LNCaP clone FGC (cell line): ENCODE measurements at regions not wholly inside any gene's neighbourhood (a gene's known extent, or its start where the extent isn't known, plus 50 kb on each side); places are given as distances from the start of the nearest gene placed in this dataset.
"Not testable (repeated sequence)": the region's sequence is repeated elsewhere in the genome, so short reads cannot be mapped to it uniquely, and the experiment has no call there.

Experiments
- DNase-seq: peaks from one replicate; pipeline ENCODE4 v3.0.0-alpha.2; 2011; ENCODE audit warnings: low read depth
- H3K4me3 ChIP-seq: 2 replicates; pipeline ENCODE4 v1.5.1; 2011; ENCODE audit warnings: mild to moderate bottlenecking, low read depth, low read length, control low read depth
- TF ChIP-seq, protein P1 (sequence below): IDR thresholded peaks from 2 replicates; pipeline ENCODE4 v1.5.1; 2012; ENCODE audit warnings: mild to moderate bottlenecking; ENCODE audit not compliant: control insufficient read depth, insufficient read depth; ENCODE audit errors: extremely low read depth

- H3K4me3 ChIP-seq = no peak overlapping the region
- TF ChIP-seq, protein P1, sequence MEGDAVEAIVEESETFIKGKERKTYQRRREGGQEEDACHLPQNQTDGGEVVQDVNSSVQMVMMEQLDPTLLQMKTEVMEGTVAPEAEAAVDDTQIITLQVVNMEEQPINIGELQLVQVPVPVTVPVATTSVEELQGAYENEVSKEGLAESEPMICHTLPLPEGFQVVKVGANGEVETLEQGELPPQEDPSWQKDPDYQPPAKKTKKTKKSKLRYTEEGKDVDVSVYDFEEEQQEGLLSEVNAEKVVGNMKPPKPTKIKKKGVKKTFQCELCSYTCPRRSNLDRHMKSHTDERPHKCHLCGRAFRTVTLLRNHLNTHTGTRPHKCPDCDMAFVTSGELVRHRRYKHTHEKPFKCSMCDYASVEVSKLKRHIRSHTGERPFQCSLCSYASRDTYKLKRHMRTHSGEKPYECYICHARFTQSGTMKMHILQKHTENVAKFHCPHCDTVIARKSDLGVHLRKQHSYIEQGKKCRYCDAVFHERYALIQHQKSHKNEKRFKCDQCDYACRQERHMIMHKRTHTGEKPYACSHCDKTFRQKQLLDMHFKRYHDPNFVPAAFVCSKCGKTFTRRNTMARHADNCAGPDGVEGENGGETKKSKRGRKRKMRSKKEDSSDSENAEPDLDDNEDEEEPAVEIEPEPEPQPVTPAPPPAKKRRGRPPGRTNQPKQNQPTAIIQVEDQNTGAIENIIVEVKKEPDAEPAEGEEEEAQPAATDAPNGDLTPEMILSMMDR = no peak
- no peak for DNase-seq
Observed at GRCh38 chr9:7443541-7443940, 356.0 kb downstream of the DMAC1 start.

- no peak overlapping the region for H3K4me3 ChIP-seq
- DNase-seq = no peak
- TF ChIP-seq, protein P1 = no peak
Observed at GRCh38 chr9:7439355-7439995, 360.1 kb downstream of the DMAC1 start.

DNA sequence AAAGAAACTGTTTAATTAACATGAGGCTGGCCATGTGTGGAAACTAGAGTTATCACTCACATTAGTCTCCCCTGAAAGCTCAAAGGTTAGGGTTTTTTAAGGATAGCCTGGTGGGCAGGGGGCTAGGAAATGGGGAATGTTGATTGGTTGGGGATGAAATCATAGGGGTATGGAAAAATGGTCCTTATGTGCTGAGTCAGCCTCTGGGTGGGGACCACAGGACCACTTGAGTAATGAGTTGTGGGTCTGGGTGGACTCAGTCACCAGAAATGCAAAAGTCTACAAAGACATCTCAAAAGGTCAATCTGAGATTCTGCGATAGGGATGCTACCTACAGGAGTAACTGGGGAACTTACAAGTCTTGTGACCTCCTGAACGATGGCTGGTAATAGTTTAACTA lies 362.8 kb downstream of the DMAC1 start:
- H3K4me3 ChIP-seq = no peak overlapping the region
- TF ChIP-seq, protein P1 = no peak
- DNase-seq = no peak

GRCh38 chr9:7433508-7434292 lies 365.9 kb downstream of the DMAC1 start:
- TF ChIP-seq, protein P1 = no peak
- DNase-seq = no peak
- H3K4me3 ChIP-seq = no peak overlapping the region

- TF ChIP-seq, protein P1 = no peak
- no peak for DNase-seq
- no peak overlapping the region for H3K4me3 ChIP-seq
Observed at GRCh38 chr9:7432989-7433388, 366.6 kb downstream of the DMAC1 start.

GRCh38 chr9:7417397-7417796 lies 382.2 kb downstream of the DMAC1 start:
- not testable (repeated sequence) for H3K4me3 ChIP-seq, DNase-seq

DNA sequence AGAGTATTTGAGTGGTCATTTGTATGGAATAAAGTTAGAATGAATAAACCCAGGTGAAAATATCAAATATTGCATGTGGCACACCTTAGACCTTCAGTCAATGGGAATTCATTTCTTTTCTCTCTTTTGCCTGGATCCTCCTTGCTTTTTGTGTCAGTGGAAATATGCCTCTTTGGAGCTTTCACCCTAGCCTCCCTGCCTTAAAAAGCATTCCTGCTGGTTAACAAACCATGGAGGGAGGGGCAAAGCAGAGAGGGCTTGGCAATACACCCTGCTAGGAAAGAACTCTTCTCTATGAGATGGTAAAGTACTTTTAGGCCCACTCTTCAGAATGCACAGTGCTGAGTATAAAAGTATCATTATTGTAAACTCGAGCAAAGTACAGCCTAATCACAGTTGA lies 383.7 kb downstream of the DMAC1 start:
- TF ChIP-seq, protein P1 = no peak
- H3K4me3 ChIP-seq = no peak overlapping the region
- DNase-seq = no peak
